ENCODE measurements at regions not wholly inside any gene's neighbourhood (a gene's known extent, or its start where the extent isn't known, plus 50 kb on each side); places are given as distances from the start of the nearest gene placed in this dataset.

DNA sequence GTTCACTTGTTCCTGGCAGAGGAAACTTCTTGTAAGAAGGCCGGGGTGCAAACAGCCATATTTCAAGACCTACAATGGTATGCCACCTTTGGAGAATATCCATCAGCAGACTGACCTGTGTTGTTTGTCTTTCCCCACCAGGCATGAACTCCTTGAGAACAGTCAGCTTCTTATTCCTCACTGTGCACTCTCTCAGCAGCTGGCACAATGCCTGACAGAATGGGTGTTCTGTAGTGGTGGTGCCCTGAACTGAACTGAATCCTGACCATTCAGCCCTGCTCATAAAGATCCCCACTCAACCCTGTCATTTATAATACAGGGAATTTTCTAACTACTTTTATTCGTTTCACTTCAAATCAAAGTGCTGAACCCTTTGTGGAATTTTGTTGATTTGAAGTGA is 206.9 kb downstream of the COX7C start:
- no peak for ATAC-seq
- H3K27me3 ChIP-seq: no peaks in the 10 kb centered on the region
- no peak overlapping the region for H3K27ac ChIP-seq
- TF ChIP-seq EP300 (IDR thresholded peaks at IDR 0.05) (no peak), CTCF (IDR thresholded peaks at IDR 0.05) (no peak), POLR2A (IDR thresholded peaks at IDR 0.05) (no peak), POLR2AphosphoS5 (IDR thresholded peaks at IDR 0.05) (no peak)
- H3K4me3 ChIP-seq: no peak overlapping the region
- H3K4me1 ChIP-seq: no peaks in the 10 kb centered on the region
- 28 to 33% methylated on average over 2 of the region's 2 CpGs for WGBS, 2 donors (ENCODE audit: low coverage in 1 of 2)
- H3K36me3 ChIP-seq: no peaks in the 10 kb centered on the region
- H3K9me3 ChIP-seq: no peaks in the 10 kb centered on the region

- peaks cover 0 to 4% (median 0%) of the 10 kb centered on the region in 3 donors for H3K9me3 ChIP-seq
- H3K4me1 ChIP-seq: no peaks in the 10 kb centered on the region
- no peak for ATAC-seq
- H3K36me3 ChIP-seq: no peaks in the 10 kb centered on the region
- TF ChIP-seq CTCF (IDR thresholded peaks at IDR 0.05): no peak
- TF ChIP-seq POLR2AphosphoS5 (IDR thresholded peaks at IDR 0.05): no peak
- no peak for TF ChIP-seq POLR2A (IDR thresholded peaks at IDR 0.05)
- TF ChIP-seq EP300 (IDR thresholded peaks at IDR 0.05): no peak
- H3K27ac ChIP-seq: no peak overlapping the region
- no peak overlapping the region for H3K4me3 ChIP-seq
- no peaks in the 10 kb centered on the region for H3K27me3 ChIP-seq
Observed at GRCh38 chr5:86831128-86831527, 213.4 kb downstream of the COX7C start.

- TF ChIP-seq EP300 (IDR thresholded peaks at IDR 0.05) (no peak), POLR2A (IDR thresholded peaks at IDR 0.05) (no peak), POLR2AphosphoS5 (IDR thresholded peaks at IDR 0.05) (no peak)
- no peak for ATAC-seq
- H3K4me1 ChIP-seq: no peaks in the 10 kb centered on the region
- WGBS, 2 donors (ENCODE audit: low coverage in 1 of 2): 79 to 83% methylated on average over 1 of the region's 1 CpG
- H3K27me3 ChIP-seq: no peaks in the 10 kb centered on the region
- H3K4me3 ChIP-seq: no peak overlapping the region
- H3K27ac ChIP-seq: no peak overlapping the region
- H3K36me3 ChIP-seq: no peaks in the 10 kb centered on the region
- H3K9me3 ChIP-seq: peaks cover 0 to 4% (median 0%) of the 10 kb centered on the region in 3 donors
Observed at GRCh38 chr5:86833868-86834267, 216.1 kb downstream of the COX7C start.

- H3K4me3 ChIP-seq: no peak overlapping the region
- no peak for ATAC-seq
Observed at GRCh38 chr5:86837610-86838009, 219.9 kb downstream of the COX7C start.

GRCh38 chr5:86838083-86838482 is 220.3 kb downstream of the COX7C start:
- Histone ChIP-seq H3K36me3 (no peaks in the 10 kb centered on the region), H3K27me3 (no peaks in the 10 kb centered on the region), H3K4me3 (no peak overlapping the region), H3K27ac (no peak overlapping the region), H3K4me1 (no peaks in the 10 kb centered on the region), H3K9me3 (no peaks in the 10 kb centered on the region)
- no peak for TF ChIP-seq POLR2AphosphoS5 (IDR thresholded peaks at IDR 0.05)
- TF ChIP-seq POLR2A (IDR thresholded peaks at IDR 0.05): no peak
- no peak for TF ChIP-seq CTCF (IDR thresholded peaks at IDR 0.05)
- no peak for TF ChIP-seq EP300 (IDR thresholded peaks at IDR 0.05)
- no peak for ATAC-seq
- WGBS, 2 donors (ENCODE audit: low coverage in 1 of 2): 93 to 97% methylated on average over 2 of the region's 2 CpGs

More at GRCh38 chr5:86837610-86838009, 219.9 kb downstream of the COX7C start:
- no peaks in the 10 kb centered on the region for H3K9me3 ChIP-seq
- no peaks in the 10 kb centered on the region for H3K36me3 ChIP-seq
- no peak overlapping the region for H3K27ac ChIP-seq
- H3K27me3 ChIP-seq: no peaks in the 10 kb centered on the region
- no peaks in the 10 kb centered on the region for H3K4me1 ChIP-seq
- 81 to 82% methylated on average over 2 of the region's 2 CpGs for WGBS, 2 donors (ENCODE audit: low coverage in 1 of 2)
- TF ChIP-seq POLR2A (IDR thresholded peaks at IDR 0.05) (no peak), EP300 (IDR thresholded peaks at IDR 0.05) (no peak), CTCF (IDR thresholded peaks at IDR 0.05) (no peak), POLR2AphosphoS5 (IDR thresholded peaks at IDR 0.05) (no peak)
